ENCODE measurements at regions not wholly inside any gene's neighbourhood (a gene's known extent, or its start where the extent isn't known, plus 50 kb on each side); places are given as distances from the start of the nearest gene placed in this dataset.
A peak's percentile ranks its signal among the peaks of the same experiment; 100 is the strongest.

GRCh38 chr14:53564870-53565269 lies 391.8 kb downstream of the BMP4 start:
- Mint-ChIP-seq H3K4me1 (ENCODE audit: unreplicated experiment) (no peaks in the 10 kb centered on the region), H3K27ac (ENCODE audit: unreplicated experiment) (no peak overlapping the region), H3K27me3 (ENCODE audit: unreplicated experiment) (peaks cover 3% of the 10 kb centered on the region), H3K4me3 (ENCODE audit: unreplicated experiment) (no peak overlapping the region), H3K9me3 (ENCODE audit: unreplicated experiment) (no peaks in the 10 kb centered on the region), H3K36me3 (ENCODE audit: low read depth, unreplicated experiment) (no peaks in the 10 kb centered on the region)
- DNase-seq (ENCODE audit: low spot score) = no peak
- no peak for TF ChIP-seq CTCF (IDR thresholded peaks at IDR 0.05; ENCODE audit: unreplicated experiment)

- no peak overlapping the region for H3K4me3 Mint-ChIP-seq (ENCODE audit: unreplicated experiment)
- H3K36me3 Mint-ChIP-seq (ENCODE audit: low read depth, unreplicated experiment) = no peaks in the 10 kb centered on the region
- no peak overlapping the region for H3K27ac Mint-ChIP-seq (ENCODE audit: unreplicated experiment)
- no peak for DNase-seq (ENCODE audit: low spot score)
- peaks cover 3% of the 10 kb centered on the region for H3K27me3 Mint-ChIP-seq (ENCODE audit: unreplicated experiment)
- no peaks in the 10 kb centered on the region for H3K4me1 Mint-ChIP-seq (ENCODE audit: unreplicated experiment)
- H3K9me3 Mint-ChIP-seq (ENCODE audit: unreplicated experiment) = no peaks in the 10 kb centered on the region
- no peak for TF ChIP-seq CTCF (IDR thresholded peaks at IDR 0.05; ENCODE audit: unreplicated experiment)
These were observed 393.0 kb downstream of the BMP4 start for GRCh38 chr14:53563628-53564027.

- Mint-ChIP-seq H3K27me3 (ENCODE audit: unreplicated experiment) (no peaks in the 10 kb centered on the region), H3K4me3 (ENCODE audit: unreplicated experiment) (no peak overlapping the region), H3K27ac (ENCODE audit: unreplicated experiment) (no peak overlapping the region), H3K36me3 (ENCODE audit: low read depth, unreplicated experiment) (peaks cover 5% of the 10 kb centered on the region), H3K4me1 (ENCODE audit: unreplicated experiment) (peaks cover 22% of the 10 kb centered on the region), H3K9me3 (ENCODE audit: unreplicated experiment) (no peaks in the 10 kb centered on the region)
- DNase-seq (ENCODE audit: low spot score) = no peak
- TF ChIP-seq CTCF (IDR thresholded peaks at IDR 0.05; ENCODE audit: unreplicated experiment) = no peak
These were observed 400.1 kb upstream of the DDHD1 start for GRCh38 chr14:53553221-53553620.

GRCh38 chr14:53551862-53552261 lies 398.7 kb upstream of the DDHD1 start:
- Mint-ChIP-seq H3K9me3 (ENCODE audit: unreplicated experiment) (no peaks in the 10 kb centered on the region), H3K4me3 (ENCODE audit: unreplicated experiment) (no peak overlapping the region), H3K36me3 (ENCODE audit: low read depth, unreplicated experiment) (peaks cover 5% of the 10 kb centered on the region), H3K4me1 (ENCODE audit: unreplicated experiment) (peaks cover 22% of the 10 kb centered on the region), H3K27ac (ENCODE audit: unreplicated experiment) (no peak overlapping the region), H3K27me3 (ENCODE audit: unreplicated experiment) (no peaks in the 10 kb centered on the region)
- DNase-seq (ENCODE audit: low spot score) = no peak
- TF ChIP-seq CTCF (IDR thresholded peaks at IDR 0.05; ENCODE audit: unreplicated experiment) = no peak

- no peaks in the 10 kb centered on the region for H3K27me3 Mint-ChIP-seq (ENCODE audit: unreplicated experiment)
- no peaks in the 10 kb centered on the region for H3K36me3 Mint-ChIP-seq (ENCODE audit: low read depth, unreplicated experiment)
- H3K4me3 Mint-ChIP-seq (ENCODE audit: unreplicated experiment) = no peak overlapping the region
- H3K9me3 Mint-ChIP-seq (ENCODE audit: unreplicated experiment) = no peaks in the 10 kb centered on the region
- no peak for DNase-seq (ENCODE audit: low spot score)
- no peak for TF ChIP-seq CTCF (IDR thresholded peaks at IDR 0.05; ENCODE audit: unreplicated experiment)
- H3K4me1 Mint-ChIP-seq (ENCODE audit: unreplicated experiment) = peaks cover 22% of the 10 kb centered on the region
- H3K27ac Mint-ChIP-seq (ENCODE audit: unreplicated experiment) = peak overlapping the region; percentile 89
These were observed 397.7 kb upstream of the DDHD1 start for GRCh38 chr14:53550776-53551175.

Measured in endothelial cell (in vitro differentiated cells).